ENCODE measurements at regions not wholly inside any gene's neighbourhood (a gene's known extent, or its start where the extent isn't known, plus 50 kb on each side); places are given as distances from the start of the nearest gene placed in this dataset.

- peaks cover 10% of the 10 kb centered on the region for H3K4me1 Mint-ChIP-seq
- no peak overlapping the region for H3K4me3 Mint-ChIP-seq
- DNase-seq (ENCODE audit: low read depth, low spot score): no peak
- peaks cover 14% of the 10 kb centered on the region for H3K9me3 Mint-ChIP-seq
- no peak overlapping the region for H3K27ac Mint-ChIP-seq (ENCODE audit: unreplicated experiment)
- peaks cover 7% of the 10 kb centered on the region for H3K36me3 Mint-ChIP-seq (ENCODE audit: low read depth)
- H3K27me3 Mint-ChIP-seq (ENCODE audit: low read depth): peaks cover 74% of the 10 kb centered on the region
- no peak for TF ChIP-seq CTCF (conservative IDR thresholded peaks at IDR 0.05)
These were observed 117.9 kb downstream of the CPZ start for GRCh38 chr4:8710416-8710815.

DNA sequence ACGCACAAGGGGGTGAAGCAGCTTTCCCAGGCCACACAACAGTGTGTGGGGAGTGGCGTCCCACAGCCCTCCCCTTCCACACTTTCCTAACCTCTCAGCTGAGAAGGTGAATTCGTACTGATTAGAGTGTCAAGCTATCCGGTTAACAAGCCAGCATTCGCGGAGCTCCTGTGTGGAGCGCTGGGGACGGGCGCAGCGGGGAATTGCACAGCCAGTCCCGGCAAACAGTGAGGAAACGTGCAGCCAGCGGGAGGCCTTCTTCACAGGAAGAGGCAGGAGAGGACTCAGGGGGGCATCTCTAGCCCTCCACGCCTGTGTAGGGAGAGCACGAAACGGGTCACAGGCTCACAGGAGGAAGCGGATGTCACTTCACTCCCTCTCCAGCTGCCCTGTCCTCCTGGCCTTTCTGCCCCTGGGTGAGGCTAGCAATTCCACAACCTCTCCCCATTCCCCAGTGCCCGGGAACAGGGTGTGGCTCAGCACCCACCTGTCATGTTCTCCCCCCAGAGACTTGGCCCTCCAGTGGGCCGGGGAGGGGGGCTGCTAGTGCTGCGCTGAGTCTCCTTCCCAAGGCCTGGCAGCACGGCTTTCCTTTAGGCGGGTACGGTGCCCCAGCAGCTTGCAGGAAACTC lies 117.3 kb downstream of the CPZ start:
- H3K4me3 Mint-ChIP-seq: no peak overlapping the region
- peaks cover 7% of the 10 kb centered on the region for H3K36me3 Mint-ChIP-seq (ENCODE audit: low read depth)
- peaks cover 15% of the 10 kb centered on the region for H3K4me1 Mint-ChIP-seq
- peaks cover 14% of the 10 kb centered on the region for H3K9me3 Mint-ChIP-seq
- H3K27me3 Mint-ChIP-seq (ENCODE audit: low read depth): peaks cover 77% of the 10 kb centered on the region
- no peak for TF ChIP-seq CTCF (conservative IDR thresholded peaks at IDR 0.05)
- H3K27ac Mint-ChIP-seq (ENCODE audit: unreplicated experiment): no peak overlapping the region
- no peak for DNase-seq (ENCODE audit: low read depth, low spot score)

GRCh38 chr4:8709050-8709728 lies 116.6 kb downstream of the CPZ start:
- H3K36me3 Mint-ChIP-seq (ENCODE audit: low read depth): peaks cover 7% of the 10 kb centered on the region
- H3K9me3 Mint-ChIP-seq: peaks cover 14% of the 10 kb centered on the region
- H3K4me1 Mint-ChIP-seq: peaks cover 20% of the 10 kb centered on the region
- H3K4me3 Mint-ChIP-seq: no peak overlapping the region
- no peak overlapping the region for H3K27ac Mint-ChIP-seq (ENCODE audit: unreplicated experiment)
- no peak for DNase-seq (ENCODE audit: low read depth, low spot score)
- no peak for TF ChIP-seq CTCF (conservative IDR thresholded peaks at IDR 0.05)
- peaks cover 82% of the 10 kb centered on the region for H3K27me3 Mint-ChIP-seq (ENCODE audit: low read depth)

GRCh38 chr4:8708401-8709021 lies 115.9 kb downstream of the CPZ start:
- Mint-ChIP-seq H3K36me3 (ENCODE audit: low read depth) (peaks cover 6% of the 10 kb centered on the region), H3K27ac (ENCODE audit: unreplicated experiment) (no peak overlapping the region), H3K4me3 (no peak overlapping the region), H3K27me3 (ENCODE audit: low read depth) (peaks cover 87% of the 10 kb centered on the region), H3K4me1 (peaks cover 21% of the 10 kb centered on the region), H3K9me3 (peaks cover 12% of the 10 kb centered on the region)
- no peak for TF ChIP-seq CTCF (conservative IDR thresholded peaks at IDR 0.05)
- DNase-seq (ENCODE audit: low read depth, low spot score): no peak

GRCh38 chr4:8707045-8707781 lies 114.6 kb downstream of the CPZ start:
- DNase-seq (ENCODE audit: low read depth, low spot score): no peak
- no peak overlapping the region for H3K4me3 Mint-ChIP-seq
- H3K36me3 Mint-ChIP-seq (ENCODE audit: low read depth): no peaks in the 10 kb centered on the region
- TF ChIP-seq CTCF (conservative IDR thresholded peaks at IDR 0.05): no peak
- no peak overlapping the region for H3K27ac Mint-ChIP-seq (ENCODE audit: unreplicated experiment)
- peaks cover 21% of the 10 kb centered on the region for H3K4me1 Mint-ChIP-seq
- peaks cover 88% of the 10 kb centered on the region for H3K27me3 Mint-ChIP-seq (ENCODE audit: low read depth)
- H3K9me3 Mint-ChIP-seq: no peaks in the 10 kb centered on the region

Data from neural crest cell (in vitro differentiated cells).